ENCODE measurements at regions not wholly inside any gene's neighbourhood (a gene's known extent, or its start where the extent isn't known, plus 50 kb on each side); places are given as distances from the start of the nearest gene placed in this dataset.

GRCh38 chr6:21977346-21977745 lies 319.5 kb downstream of the PRL start:
- TF ChIP-seq, protein P1, sequence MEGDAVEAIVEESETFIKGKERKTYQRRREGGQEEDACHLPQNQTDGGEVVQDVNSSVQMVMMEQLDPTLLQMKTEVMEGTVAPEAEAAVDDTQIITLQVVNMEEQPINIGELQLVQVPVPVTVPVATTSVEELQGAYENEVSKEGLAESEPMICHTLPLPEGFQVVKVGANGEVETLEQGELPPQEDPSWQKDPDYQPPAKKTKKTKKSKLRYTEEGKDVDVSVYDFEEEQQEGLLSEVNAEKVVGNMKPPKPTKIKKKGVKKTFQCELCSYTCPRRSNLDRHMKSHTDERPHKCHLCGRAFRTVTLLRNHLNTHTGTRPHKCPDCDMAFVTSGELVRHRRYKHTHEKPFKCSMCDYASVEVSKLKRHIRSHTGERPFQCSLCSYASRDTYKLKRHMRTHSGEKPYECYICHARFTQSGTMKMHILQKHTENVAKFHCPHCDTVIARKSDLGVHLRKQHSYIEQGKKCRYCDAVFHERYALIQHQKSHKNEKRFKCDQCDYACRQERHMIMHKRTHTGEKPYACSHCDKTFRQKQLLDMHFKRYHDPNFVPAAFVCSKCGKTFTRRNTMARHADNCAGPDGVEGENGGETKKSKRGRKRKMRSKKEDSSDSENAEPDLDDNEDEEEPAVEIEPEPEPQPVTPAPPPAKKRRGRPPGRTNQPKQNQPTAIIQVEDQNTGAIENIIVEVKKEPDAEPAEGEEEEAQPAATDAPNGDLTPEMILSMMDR (IDR thresholded peaks at IDR 0.05 in 8 of 11, conservative IDR thresholded peaks at IDR 0.05 in 3 of 11): no peak
- TF ChIP-seq POLR2AphosphoS5 (IDR thresholded peaks at IDR 0.05): no peak
- no peak for TF ChIP-seq POLR2A (IDR thresholded peaks at IDR 0.05)
